ENCODE measurements at regions not wholly inside any gene's neighbourhood (a gene's known extent, or its start where the extent isn't known, plus 50 kb on each side); places are given as distances from the start of the nearest gene placed in this dataset.

GRCh38 chr9:99282406-99282805 lies 60.3 kb downstream of the SEC61B start:
- no peaks in the 10 kb centered on the region for H3K36me3 ChIP-seq (ENCODE audit: insufficient read depth, low read length)
- H3K79me2 ChIP-seq (ENCODE audit: insufficient read depth, low read length): no peaks in the 10 kb centered on the region
- no peaks in the 10 kb centered on the region for H4K20me1 ChIP-seq (ENCODE audit: insufficient read depth, low read length)
- H3K9me3 ChIP-seq (ENCODE audit: insufficient read depth, low read length, severe bottlenecking): no peaks in the 10 kb centered on the region
- ATAC-seq (ENCODE audit: insufficient read depth, low read depth): no peak
- no peak overlapping the region for H3K27ac ChIP-seq (ENCODE audit: low read length)
- H3K4me2 ChIP-seq (ENCODE audit: insufficient read depth, low read length): no peak overlapping the region
- no peak overlapping the region for H3K4me3 ChIP-seq (ENCODE audit: low read depth in 1 of 2, low read length in 2 of 2)
- DNase-seq: no peak
- no peaks in the 10 kb centered on the region for H3K4me1 ChIP-seq (ENCODE audit: insufficient read depth, low read length)
- no peak overlapping the region for H2AFZ ChIP-seq (ENCODE audit: low read depth, low read length)
- peaks cover 10% of the 10 kb centered on the region for H3K27me3 ChIP-seq (ENCODE audit: insufficient read depth, low read length, poor library complexity)
- H3K9ac ChIP-seq (ENCODE audit: low read depth, low read length): no peak overlapping the region
- TF ChIP-seq CTCF (IDR thresholded peaks at IDR 0.05; ENCODE audit: borderline replicate concordance, extremely low read depth, low read length, poor library complexity, severe bottlenecking): no peak
- TF ChIP-seq EZH2 (IDR thresholded peaks at IDR 0.05; ENCODE audit: borderline replicate concordance, low read depth, low read length, severe bottlenecking): no peak

- H3K27me3 ChIP-seq (ENCODE audit: insufficient read depth, low read length, poor library complexity): peaks cover 11% of the 10 kb centered on the region
Observed at GRCh38 chr9:99285965-99286364, 63.9 kb downstream of the SEC61B start.

GRCh38 chr9:99286536-99286935 lies 64.5 kb downstream of the SEC61B start:
- H3K36me3 ChIP-seq (ENCODE audit: insufficient read depth, low read length): no peaks in the 10 kb centered on the region
- no peak overlapping the region for H3K4me2 ChIP-seq (ENCODE audit: insufficient read depth, low read length)
- no peak overlapping the region for H2AFZ ChIP-seq (ENCODE audit: low read depth, low read length)
- no peaks in the 10 kb centered on the region for H3K79me2 ChIP-seq (ENCODE audit: insufficient read depth, low read length)
- no peaks in the 10 kb centered on the region for H4K20me1 ChIP-seq (ENCODE audit: insufficient read depth, low read length)
- no peak for DNase-seq
- no peak for TF ChIP-seq CTCF (IDR thresholded peaks at IDR 0.05; ENCODE audit: borderline replicate concordance, extremely low read depth, low read length, poor library complexity, severe bottlenecking)
- no peak for TF ChIP-seq EZH2 (IDR thresholded peaks at IDR 0.05; ENCODE audit: borderline replicate concordance, low read depth, low read length, severe bottlenecking)
- no peak for ATAC-seq (ENCODE audit: insufficient read depth, low read depth)
- no peak overlapping the region for H3K4me3 ChIP-seq (ENCODE audit: low read depth in 1 of 2, low read length in 2 of 2)
- no peaks in the 10 kb centered on the region for H3K4me1 ChIP-seq (ENCODE audit: insufficient read depth, low read length)
- no peak overlapping the region for H3K27ac ChIP-seq (ENCODE audit: low read length)
- no peaks in the 10 kb centered on the region for H3K9me3 ChIP-seq (ENCODE audit: insufficient read depth, low read length, severe bottlenecking)
- H3K9ac ChIP-seq (ENCODE audit: low read depth, low read length): no peak overlapping the region
- H3K27me3 ChIP-seq (ENCODE audit: insufficient read depth, low read length, poor library complexity): peaks cover 11% of the 10 kb centered on the region

More at GRCh38 chr9:99285965-99286364, 63.9 kb downstream of the SEC61B start:
- H4K20me1 ChIP-seq (ENCODE audit: insufficient read depth, low read length): no peaks in the 10 kb centered on the region
- TF ChIP-seq EZH2 (IDR thresholded peaks at IDR 0.05; ENCODE audit: borderline replicate concordance, low read depth, low read length, severe bottlenecking): no peak
- TF ChIP-seq CTCF (IDR thresholded peaks at IDR 0.05; ENCODE audit: borderline replicate concordance, extremely low read depth, low read length, poor library complexity, severe bottlenecking): no peak
- no peaks in the 10 kb centered on the region for H3K79me2 ChIP-seq (ENCODE audit: insufficient read depth, low read length)
- H3K4me1 ChIP-seq (ENCODE audit: insufficient read depth, low read length): no peaks in the 10 kb centered on the region
- no peaks in the 10 kb centered on the region for H3K36me3 ChIP-seq (ENCODE audit: insufficient read depth, low read length)
- no peak for DNase-seq
- H2AFZ ChIP-seq (ENCODE audit: low read depth, low read length): no peak overlapping the region
- no peak overlapping the region for H3K4me2 ChIP-seq (ENCODE audit: insufficient read depth, low read length)
- no peak for ATAC-seq (ENCODE audit: insufficient read depth, low read depth)
- H3K9ac ChIP-seq (ENCODE audit: low read depth, low read length): no peak overlapping the region
- no peak overlapping the region for H3K27ac ChIP-seq (ENCODE audit: low read length)
- no peaks in the 10 kb centered on the region for H3K9me3 ChIP-seq (ENCODE audit: insufficient read depth, low read length, severe bottlenecking)
- no peak overlapping the region for H3K4me3 ChIP-seq (ENCODE audit: low read depth in 1 of 2, low read length in 2 of 2)

GRCh38 chr9:99287641-99288040 lies 65.6 kb downstream of the SEC61B start:
- Histone ChIP-seq H3K9me3 (ENCODE audit: insufficient read depth, low read length, severe bottlenecking) (no peaks in the 10 kb centered on the region), H3K4me2 (ENCODE audit: insufficient read depth, low read length) (no peak overlapping the region), H3K9ac (ENCODE audit: low read depth, low read length) (no peak overlapping the region), H3K4me1 (ENCODE audit: insufficient read depth, low read length) (no peaks in the 10 kb centered on the region), H2AFZ (ENCODE audit: low read depth, low read length) (no peak overlapping the region), H4K20me1 (ENCODE audit: insufficient read depth, low read length) (no peaks in the 10 kb centered on the region), H3K27ac (ENCODE audit: low read length) (no peak overlapping the region), H3K79me2 (ENCODE audit: insufficient read depth, low read length) (no peaks in the 10 kb centered on the region), H3K27me3 (ENCODE audit: insufficient read depth, low read length, poor library complexity) (peaks cover 11% of the 10 kb centered on the region), H3K4me3 (ENCODE audit: low read depth in 1 of 2, low read length in 2 of 2) (no peak overlapping the region), H3K36me3 (ENCODE audit: insufficient read depth, low read length) (no peaks in the 10 kb centered on the region)
- TF ChIP-seq EZH2 (IDR thresholded peaks at IDR 0.05; ENCODE audit: borderline replicate concordance, low read depth, low read length, severe bottlenecking): no peak
- TF ChIP-seq CTCF (IDR thresholded peaks at IDR 0.05; ENCODE audit: borderline replicate concordance, extremely low read depth, low read length, poor library complexity, severe bottlenecking): no peak
- DNase-seq: no peak
- ATAC-seq (ENCODE audit: insufficient read depth, low read depth): no peak

Measured in DND-41 (cell line).